G401 (cell line): ENCODE measurements at regions not wholly inside any gene's neighbourhood (a gene's known extent, or its start where the extent isn't known, plus 50 kb on each side); places are given as distances from the start of the nearest gene placed in this dataset.
A peak's percentile ranks its signal among the peaks of the same experiment; 100 is the strongest.
"Not testable (repeated sequence)": the region's sequence is repeated elsewhere in the genome, so short reads cannot be mapped to it uniquely, and the experiment has no call there.

Experiments used
- DNase-seq: peaks from one replicate; pipeline ENCODE4 v3.0.0-alpha.2; 2015; ENCODE audit warnings: low spot score
- in situ Hi-C: cut with HindIII; loops from 2 replicates; pipeline ENCODE4 v1.10.0; 2016; ENCODE audit warnings: low sequenced_read_pairs, mixed read lengths

- DNase-seq, result no peak
- in situ Hi-C loops, result no loop called here
Observed at GRCh38 chr2:204129591-204130294, 193.2 kb downstream of the ICOS start.

- in situ Hi-C loops, result no loop called here
- DNase-seq, result no peak
Observed at GRCh38 chr2:204131621-204132020, 195.1 kb downstream of the ICOS start.

GRCh38 chr2:204133476-204133875 is 196.9 kb downstream of the ICOS start:
- in situ Hi-C loops, result no loop called here
- DNase-seq, result no peak

- in situ Hi-C loops, result no loop called here
Observed at GRCh38 chr2:204134421-204134820, 197.9 kb downstream of the ICOS start.

GRCh38 chr2:204135752-204136151 is 199.2 kb downstream of the ICOS start:
- in situ Hi-C loops, result no loop called here
- DNase-seq, result no peak

More at GRCh38 chr2:204134421-204134820, 197.9 kb downstream of the ICOS start:
- no peak for DNase-seq

GRCh38 chr2:204138206-204138605 is 201.6 kb downstream of the ICOS start:
- in situ Hi-C loops, result no loop called here
- DNase-seq, result no peak

GRCh38 chr2:204140246-204140645 is 203.7 kb downstream of the ICOS start:
- no peak for DNase-seq
- in situ Hi-C loops, result no loop called here

- DNase-seq, result no peak
- in situ Hi-C loops, result no loop called here
Observed at GRCh38 chr2:204143216-204144014, 206.9 kb downstream of the ICOS start.

- no peak for DNase-seq
- in situ Hi-C loops, result no loop called here
Observed at GRCh38 chr2:204144492-204144891, 207.9 kb downstream of the ICOS start.

- peak; percentile 51 for DNase-seq
- in situ Hi-C loops, result no loop called here
Observed at GRCh38 chr2:204145263-204145751, 208.7 kb downstream of the ICOS start.

GRCh38 chr2:204145791-204146190 is 209.2 kb downstream of the ICOS start:
- in situ Hi-C loops, result no loop called here

GRCh38 chr2:204147040-204147439 is 210.5 kb downstream of the ICOS start:
- DNase-seq, in situ Hi-C loops: not testable (repeated sequence)

More at GRCh38 chr2:204145791-204146190, 209.2 kb downstream of the ICOS start:
- no peak for DNase-seq

GRCh38 chr2:204150721-204151120 is 214.2 kb downstream of the ICOS start:
- in situ Hi-C loops, result no loop called here
- no peak for DNase-seq

- DNase-seq, result no peak
Observed at GRCh38 chr2:204152616-204153015, 216.1 kb downstream of the ICOS start.

GRCh38 chr2:204154863-204155262 is 218.3 kb downstream of the ICOS start:
- no peak for DNase-seq
- in situ Hi-C loops, result no loop called here

More at GRCh38 chr2:204152616-204153015, 216.1 kb downstream of the ICOS start:
- in situ Hi-C loops, result no loop called here

- in situ Hi-C loops, result no loop called here
Observed at GRCh38 chr2:204156456-204156855, 219.9 kb downstream of the ICOS start.

GRCh38 chr2:204157684-204158083 is 221.1 kb downstream of the ICOS start:
- DNase-seq, result no peak
- in situ Hi-C loops, result no loop called here

More at GRCh38 chr2:204156456-204156855, 219.9 kb downstream of the ICOS start:
- DNase-seq, result no peak

- in situ Hi-C loops, result no loop called here
- DNase-seq, result no peak
Observed at GRCh38 chr2:204159526-204159925, 223.0 kb downstream of the ICOS start.

GRCh38 chr2:204160989-204161388 is 224.4 kb downstream of the ICOS start:
- in situ Hi-C loops, result no loop called here
- DNase-seq, result no peak

- in situ Hi-C loops, result no loop called here
- no peak for DNase-seq
Observed at GRCh38 chr2:204161886-204162285, 225.3 kb downstream of the ICOS start.
